Natural killer cell (primary cell): ENCODE measurements at regions not wholly inside any gene's neighbourhood (a gene's known extent, or its start where the extent isn't known, plus 50 kb on each side); places are given as distances from the start of the nearest gene placed in this dataset.

ENCODE experiments used
- ATAC-seq, 3 donors: fragments of 150-1000 bp in 2 of 3; fragments of 200-7000 bp in 1 of 3; cut with Tn5 transposase; 1 replicate in 1 of 3; 2 replicates in 2 of 3; pipeline ENCODE4 v1.10.0; 2021; ENCODE audit warnings: mild to moderate bottlenecking in 2 of 3, moderate library complexity in 2 of 3
- DNase-seq, 2 donors: peaks; one replicate each; pipeline versions ENCODE4 v3.0.0 to v3.0.0-alpha.2; 2013 to 2021; ENCODE audit warnings: mixed read lengths in 1 of 2
- H3K27ac ChIP-seq: one replicate; pipeline ENCODE4 v1.5.1; 2013; ENCODE audit warnings: mild to moderate bottlenecking, low read length
- H3K27me3 ChIP-seq: one replicate; pipeline ENCODE4 v1.6.1; 2013; ENCODE audit warnings: low read length; ENCODE audit not compliant: control insufficient read depth, insufficient read depth
- H3K36me3 ChIP-seq: one replicate; pipeline ENCODE4 v1.6.1; 2013; ENCODE audit warnings: low read length; ENCODE audit not compliant: control insufficient read depth, insufficient read depth
- H3K4me1 ChIP-seq: one replicate; pipeline ENCODE4 v1.6.1; 2013; ENCODE audit warnings: low read length; ENCODE audit not compliant: control insufficient read depth, insufficient read depth
- H3K4me3 ChIP-seq: one replicate; pipeline ENCODE4 v1.5.1; 2013; ENCODE audit warnings: low read length
- H3K9me3 ChIP-seq: one replicate; pipeline ENCODE4 v1.6.1; 2013; ENCODE audit warnings: low read length; ENCODE audit not compliant: control insufficient read depth, insufficient read depth
- H3K27ac Mint-ChIP-seq, 2 donors: one replicate each; pipeline ENCODE4 v1.8.0; 2022; ENCODE audit warnings: mild to moderate bottlenecking in 2 of 2, mixed read lengths in 2 of 2, moderate library complexity in 1 of 2
- H3K27me3 Mint-ChIP-seq, 2 donors: one replicate each; pipeline ENCODE4 v1.8.0; 2022; ENCODE audit warnings: low read depth in 2 of 2, mixed read lengths in 2 of 2
- H3K36me3 Mint-ChIP-seq: one replicate; pipeline ENCODE4 v1.8.0; 2022; ENCODE audit warnings: mixed read lengths
- H3K4me1 Mint-ChIP-seq, 2 donors: one replicate each; pipeline ENCODE4 v1.8.0; 2022; ENCODE audit warnings: mixed read lengths in 2 of 2
- H3K4me3 Mint-ChIP-seq: one replicate; pipeline ENCODE4 v1.8.0; 2022; ENCODE audit warnings: mild to moderate bottlenecking, moderate library complexity, mixed read lengths
- H3K9me3 Mint-ChIP-seq, 2 donors: one replicate each; pipeline ENCODE4 v1.8.0; 2022; ENCODE audit warnings: mixed read lengths in 2 of 2
- CTCF ChIP-seq: fragments of 200-600 bp; IDR thresholded peaks from one replicate; pipeline ENCODE4 v1.8.0; 2022; ENCODE audit warnings: antibody characterized with exemption
- WGBS: methylation state at CpG from one replicate; pipeline ENCODE4 v1.1.7; 2013; ENCODE audit warnings: missing lambda C conversion rate; ENCODE audit not compliant: insufficient coverage; 5-methylcytosine and 5-hydroxymethylcytosine counted together
- intact Hi-C: fragments of 100-400 bp; cut with micrococcal nuclease; formaldehyde crosslinking; loops from one replicate; pipeline ENCODE4 v1.14.2; 2022

GRCh38 chr19:27762933-27763332 is 1450.0 kb downstream of the UQCRFS1 start:
- no peak overlapping the region for H3K27ac ChIP-seq
- 81% methylated on average over 4 of the region's 4 CpGs for WGBS
- H3K27me3 Mint-ChIP-seq: no peaks in the 10 kb centered on the region
- ATAC-seq: no peak
- no peaks in the 10 kb centered on the region for H3K27me3 ChIP-seq
- no peak for TF ChIP-seq CTCF
- no peak for DNase-seq
- intact Hi-C loops: no loop called here
- H3K4me1 ChIP-seq: no peaks in the 10 kb centered on the region
- no peak overlapping the region for H3K4me3 ChIP-seq
- H3K4me3 Mint-ChIP-seq: no peak overlapping the region
- H3K36me3 Mint-ChIP-seq: peaks cover 38% of the 10 kb centered on the region
- H3K27ac Mint-ChIP-seq: no peak overlapping the region
- no peaks in the 10 kb centered on the region for H3K36me3 ChIP-seq
- no peaks in the 10 kb centered on the region for H3K4me1 Mint-ChIP-seq
- peaks cover 10 to 35% of the 10 kb centered on the region in 2 donors for H3K9me3 Mint-ChIP-seq
- H3K9me3 ChIP-seq: peaks cover 94% of the 10 kb centered on the region

GRCh38 chr19:27759896-27760295 is 1453.1 kb downstream of the UQCRFS1 start:
- H3K9me3 Mint-ChIP-seq: peaks cover 10 to 28% of the 10 kb centered on the region in 2 donors
- Histone ChIP-seq H3K4me1 (no peaks in the 10 kb centered on the region), H3K9me3 (peaks cover 72% of the 10 kb centered on the region), H3K36me3 (no peaks in the 10 kb centered on the region), H3K4me3 (no peak overlapping the region), H3K27me3 (no peaks in the 10 kb centered on the region), H3K27ac (no peak overlapping the region)
- H3K27ac Mint-ChIP-seq: no peak overlapping the region
- no peak for ATAC-seq
- DNase-seq: no peak
- no peak overlapping the region for H3K4me3 Mint-ChIP-seq
- H3K4me1 Mint-ChIP-seq: no peaks in the 10 kb centered on the region
- intact Hi-C loops: no loop called here
- 90% methylated on average over 6 of the region's 6 CpGs for WGBS
- no peaks in the 10 kb centered on the region for H3K27me3 Mint-ChIP-seq
- H3K36me3 Mint-ChIP-seq: peaks cover 35% of the 10 kb centered on the region
- TF ChIP-seq CTCF: no peak

- no peak overlapping the region for H3K4me3 ChIP-seq
- DNase-seq (no peak), ATAC-seq (no peak)
- H3K4me3 Mint-ChIP-seq: no peak overlapping the region
- H3K27me3 ChIP-seq: no peaks in the 10 kb centered on the region
- TF ChIP-seq CTCF: no peak
- H3K9me3 ChIP-seq: peaks cover 69% of the 10 kb centered on the region
- no peaks in the 10 kb centered on the region for H3K4me1 Mint-ChIP-seq
- no peaks in the 10 kb centered on the region for H3K27me3 Mint-ChIP-seq
- peaks cover 10 to 23% of the 10 kb centered on the region in 2 donors for H3K9me3 Mint-ChIP-seq
- no peaks in the 10 kb centered on the region for H3K4me1 ChIP-seq
- peaks cover 30% of the 10 kb centered on the region for H3K36me3 Mint-ChIP-seq
- no peaks in the 10 kb centered on the region for H3K36me3 ChIP-seq
- H3K27ac Mint-ChIP-seq: no peak overlapping the region
- WGBS: 87% methylated on average over 18 of the region's 18 CpGs
- intact Hi-C loops: no loop called here
- H3K27ac ChIP-seq: no peak overlapping the region
These were observed 1454.1 kb downstream of the UQCRFS1 start for GRCh38 chr19:27758626-27759505.

GRCh38 chr19:27754700-27755099 is 1458.3 kb downstream of the UQCRFS1 start:
- no peaks in the 10 kb centered on the region for H3K27me3 Mint-ChIP-seq
- H3K4me1 ChIP-seq: no peaks in the 10 kb centered on the region
- no peak overlapping the region for H3K4me3 ChIP-seq
- H3K9me3 Mint-ChIP-seq: peaks cover 3 to 17% of the 10 kb centered on the region in 2 donors
- intact Hi-C loops: no loop called here
- ATAC-seq (no peak), DNase-seq (no peak)
- 64% methylated on average over 6 of the region's 6 CpGs for WGBS
- H3K4me3 Mint-ChIP-seq: no peak overlapping the region
- no peak for TF ChIP-seq CTCF
- H3K36me3 Mint-ChIP-seq: peaks cover 7% of the 10 kb centered on the region
- no peaks in the 10 kb centered on the region for H3K36me3 ChIP-seq
- H3K27ac ChIP-seq: no peak overlapping the region
- H3K27me3 ChIP-seq: no peaks in the 10 kb centered on the region
- H3K4me1 Mint-ChIP-seq: no peaks in the 10 kb centered on the region
- no peak overlapping the region for H3K27ac Mint-ChIP-seq
- peaks cover 43% of the 10 kb centered on the region for H3K9me3 ChIP-seq
